ENCODE measurements at regions not wholly inside any gene's neighbourhood (a gene's known extent, or its start where the extent isn't known, plus 50 kb on each side); places are given as distances from the start of the nearest gene placed in this dataset.

DNA sequence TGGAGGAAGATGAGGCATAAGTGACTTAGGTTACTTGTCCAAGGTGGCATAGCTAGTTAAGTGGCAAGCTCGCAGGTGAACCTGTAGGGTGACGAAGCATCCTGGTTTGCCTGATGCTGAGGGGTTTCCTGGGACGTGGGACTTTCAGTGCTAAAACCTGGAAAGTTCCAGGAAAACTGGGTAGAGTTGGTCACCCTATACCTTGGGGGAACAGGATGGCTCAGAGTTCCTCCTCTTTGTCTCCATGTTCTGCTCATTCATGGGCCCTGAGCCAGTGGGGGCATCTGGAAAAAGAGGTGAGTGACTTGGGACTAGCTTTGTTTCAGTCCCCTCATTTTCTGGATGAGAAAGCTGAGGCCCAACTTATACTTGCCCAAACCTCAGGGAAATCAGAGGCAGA, 268.0 kb upstream of the N4BP1 start:
- Histone ChIP-seq H3K27ac (no peak overlapping the region), H3K9me3 (no peaks in the 10 kb centered on the region), H3K4me3 (no peak overlapping the region), H3K27me3 (no peaks in the 10 kb centered on the region), H3K36me3 (no peaks in the 10 kb centered on the region), H3K4me1 (no peaks in the 10 kb centered on the region)
- intact Hi-C loops (cut with DNase I; ENCODE audit: low total_unique reads): no loop called here
- no peak for TF ChIP-seq POLR2A (IDR thresholded peaks at IDR 0.05)
- in situ Hi-C loops (cut with MboI; ENCODE audit: low pct_ligation_motif_present in 1 of 4, low pct_unique_long_range_greater_than_20kb in 1 of 4, low sequenced_read_pairs in 3 of 4): no loop called here
- DNase-seq: no peak
- 84% methylated on average over 3 of the region's 3 CpGs; no CpG with 5 or more reads in 1 of the 2 donors for WGBS, 2 donors (ENCODE audit: low coverage in 1 of 2)

GRCh38 chr16:48870141-48870540, 260.2 kb upstream of the N4BP1 start:
- H3K4me1 ChIP-seq: no peaks in the 10 kb centered on the region
- H3K9me3 ChIP-seq: no peaks in the 10 kb centered on the region
- WGBS, 2 donors (ENCODE audit: low coverage in 1 of 2): 49 to 69% methylated on average over 1 to 2 of the region's 2 CpGs
- intact Hi-C loops (cut with DNase I; ENCODE audit: low total_unique reads) (loop anchor here (1.0 kb wide), 1 partner anchor 26 kb away; no protein-coding TSS in a partner anchor), in situ Hi-C loops (cut with MboI; ENCODE audit: low pct_ligation_motif_present in 1 of 4, low pct_unique_long_range_greater_than_20kb in 1 of 4, low sequenced_read_pairs in 3 of 4) (no loop called here)
- no peaks in the 10 kb centered on the region for H3K36me3 ChIP-seq
- H3K4me3 ChIP-seq: no peak overlapping the region
- no peak for DNase-seq
- H3K27ac ChIP-seq: no peak overlapping the region
- no peaks in the 10 kb centered on the region for H3K27me3 ChIP-seq
- TF ChIP-seq POLR2A (IDR thresholded peaks at IDR 0.05) (no peak), EP300 (IDR thresholded peaks at IDR 0.05; ENCODE audit: low read depth) (no peak), POLR2AphosphoS5 (IDR thresholded peaks at IDR 0.05) (no peak)
- TF ChIP-seq, protein P1, sequence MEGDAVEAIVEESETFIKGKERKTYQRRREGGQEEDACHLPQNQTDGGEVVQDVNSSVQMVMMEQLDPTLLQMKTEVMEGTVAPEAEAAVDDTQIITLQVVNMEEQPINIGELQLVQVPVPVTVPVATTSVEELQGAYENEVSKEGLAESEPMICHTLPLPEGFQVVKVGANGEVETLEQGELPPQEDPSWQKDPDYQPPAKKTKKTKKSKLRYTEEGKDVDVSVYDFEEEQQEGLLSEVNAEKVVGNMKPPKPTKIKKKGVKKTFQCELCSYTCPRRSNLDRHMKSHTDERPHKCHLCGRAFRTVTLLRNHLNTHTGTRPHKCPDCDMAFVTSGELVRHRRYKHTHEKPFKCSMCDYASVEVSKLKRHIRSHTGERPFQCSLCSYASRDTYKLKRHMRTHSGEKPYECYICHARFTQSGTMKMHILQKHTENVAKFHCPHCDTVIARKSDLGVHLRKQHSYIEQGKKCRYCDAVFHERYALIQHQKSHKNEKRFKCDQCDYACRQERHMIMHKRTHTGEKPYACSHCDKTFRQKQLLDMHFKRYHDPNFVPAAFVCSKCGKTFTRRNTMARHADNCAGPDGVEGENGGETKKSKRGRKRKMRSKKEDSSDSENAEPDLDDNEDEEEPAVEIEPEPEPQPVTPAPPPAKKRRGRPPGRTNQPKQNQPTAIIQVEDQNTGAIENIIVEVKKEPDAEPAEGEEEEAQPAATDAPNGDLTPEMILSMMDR (IDR thresholded peaks at IDR 0.05): no peak

DNA sequence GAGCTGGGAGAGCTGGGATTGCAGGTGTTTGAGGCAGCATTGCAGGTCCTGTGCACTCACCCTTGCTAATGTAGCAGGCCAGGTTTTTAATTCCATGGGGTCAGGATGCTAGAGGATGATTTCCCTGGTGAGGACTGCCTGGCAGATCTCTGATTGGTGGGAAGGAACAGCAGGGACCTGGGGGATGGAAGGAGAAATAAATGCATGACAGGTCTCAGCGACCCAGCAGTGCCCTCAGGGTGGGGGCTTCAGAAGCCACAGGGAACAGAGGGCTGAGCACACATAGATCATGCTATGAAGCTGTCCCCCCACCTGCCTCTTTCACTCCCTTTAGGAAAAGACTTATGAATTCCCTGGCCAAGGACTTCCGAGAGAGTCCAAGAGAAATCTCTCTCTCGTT, 255.5 kb upstream of the N4BP1 start:
- H3K4me1 ChIP-seq: no peaks in the 10 kb centered on the region
- no peaks in the 10 kb centered on the region for H3K27me3 ChIP-seq
- H3K4me3 ChIP-seq: no peak overlapping the region
- TF ChIP-seq, protein P1 (IDR thresholded peaks at IDR 0.05): no peak
- TF ChIP-seq POLR2AphosphoS5 (IDR thresholded peaks at IDR 0.05): no peak
- no peak for TF ChIP-seq EP300 (IDR thresholded peaks at IDR 0.05; ENCODE audit: low read depth)
- TF ChIP-seq POLR2A (IDR thresholded peaks at IDR 0.05): no peak
- WGBS, 2 donors (ENCODE audit: low coverage in 1 of 2): 68% methylated on average over 3 of the region's 3 CpGs; no CpG with 5 or more reads in 1 of the 2 donors
- H3K36me3 ChIP-seq: no peaks in the 10 kb centered on the region
- H3K27ac ChIP-seq: no peak overlapping the region
- H3K9me3 ChIP-seq: no peaks in the 10 kb centered on the region
- in situ Hi-C loops (cut with MboI; ENCODE audit: low pct_ligation_motif_present in 1 of 4, low pct_unique_long_range_greater_than_20kb in 1 of 4, low sequenced_read_pairs in 3 of 4) (no loop called here), intact Hi-C loops (cut with DNase I; ENCODE audit: low total_unique reads) (no loop called here)
- DNase-seq: no peak

GRCh38 chr16:48864055-48864454, 254.1 kb upstream of the N4BP1 start:
- Histone ChIP-seq H3K27ac (no peak overlapping the region), H3K4me1 (no peaks in the 10 kb centered on the region), H3K27me3 (no peaks in the 10 kb centered on the region), H3K9me3 (no peaks in the 10 kb centered on the region), H3K36me3 (no peaks in the 10 kb centered on the region), H3K4me3 (no peak overlapping the region)
- intact Hi-C loops (cut with DNase I; ENCODE audit: low total_unique reads): no loop called here
- in situ Hi-C loops (cut with MboI; ENCODE audit: low pct_ligation_motif_present in 1 of 4, low pct_unique_long_range_greater_than_20kb in 1 of 4, low sequenced_read_pairs in 3 of 4): no loop called here
- no peak for TF ChIP-seq POLR2A (IDR thresholded peaks at IDR 0.05)
- TF ChIP-seq EP300 (IDR thresholded peaks at IDR 0.05; ENCODE audit: low read depth): no peak
- TF ChIP-seq, protein P1 (IDR thresholded peaks at IDR 0.05): no peak
- no peak for TF ChIP-seq POLR2AphosphoS5 (IDR thresholded peaks at IDR 0.05)
- DNase-seq: no peak
- 88% methylated on average over 1 of the region's 1 CpG; no CpG with 5 or more reads in 1 of the 2 donors for WGBS, 2 donors (ENCODE audit: low coverage in 1 of 2)

- Histone ChIP-seq H3K27me3 (no peaks in the 10 kb centered on the region), H3K36me3 (no peaks in the 10 kb centered on the region), H3K4me1 (no peaks in the 10 kb centered on the region), H3K27ac (no peak overlapping the region), H3K4me3 (no peak overlapping the region), H3K9me3 (no peaks in the 10 kb centered on the region)
- intact Hi-C loops (cut with DNase I; ENCODE audit: low total_unique reads): no loop called here
- TF ChIP-seq POLR2A (IDR thresholded peaks at IDR 0.05): no peak
- no peak for TF ChIP-seq POLR2AphosphoS5 (IDR thresholded peaks at IDR 0.05)
- TF ChIP-seq, protein P1 (IDR thresholded peaks at IDR 0.05): no peak
- no peak for TF ChIP-seq EP300 (IDR thresholded peaks at IDR 0.05; ENCODE audit: low read depth)
- 20 to 42% methylated on average over 3 to 9 of the region's 9 CpGs for WGBS, 2 donors (ENCODE audit: low coverage in 1 of 2)
- in situ Hi-C loops (cut with MboI; ENCODE audit: low pct_ligation_motif_present in 1 of 4, low pct_unique_long_range_greater_than_20kb in 1 of 4, low sequenced_read_pairs in 3 of 4): no loop called here
- DNase-seq: peak; percentile 8
Observed at GRCh38 chr16:48862087-48862532, 252.1 kb upstream of the N4BP1 start.
